ENCODE measurements at regions not wholly inside any gene's neighbourhood (a gene's known extent, or its start where the extent isn't known, plus 50 kb on each side); places are given as distances from the start of the nearest gene placed in this dataset.
"Not testable (repeated sequence)": the region's sequence is repeated elsewhere in the genome, so short reads cannot be mapped to it uniquely, and the experiment has no call there.

DNA sequence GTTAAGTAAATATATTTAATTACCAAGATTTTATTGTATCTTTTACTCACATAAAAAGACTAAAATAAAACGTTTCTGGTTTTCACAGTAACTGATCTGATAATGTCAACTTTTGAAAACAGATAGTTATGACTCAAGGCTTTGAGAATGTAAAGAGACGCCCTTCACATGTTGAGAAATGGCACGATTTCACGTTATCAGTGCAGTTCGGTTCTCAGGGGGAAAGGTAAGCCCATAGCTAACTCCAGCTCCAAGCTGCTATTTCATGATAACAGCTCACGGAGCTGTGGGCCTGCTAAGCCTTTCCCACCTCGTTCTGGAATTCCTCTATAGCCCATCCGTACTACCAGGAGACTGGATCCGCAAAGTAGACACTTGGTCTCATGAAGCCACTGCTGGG is 70.2 kb upstream of the BDP1 start:
- TF ChIP-seq GABPA (IDR thresholded peaks at IDR 0.05; ENCODE audit: borderline replicate concordance, insufficient read depth, low read length); EGR1 (IDR thresholded peaks at IDR 0.05; ENCODE audit: borderline replicate concordance, low read depth, low read length); POLR2A (IDR thresholded peaks at IDR 0.05; ENCODE audit: control extremely low read depth in 1 of 2, low read depth in 2 of 2, low read length in 2 of 2); EP300 (IDR thresholded peaks at IDR 0.05; ENCODE audit: borderline replicate concordance in 1 of 2, low read depth in 2 of 2, low read length in 2 of 2): not testable (repeated sequence)
- TF ChIP-seq, protein P1, sequence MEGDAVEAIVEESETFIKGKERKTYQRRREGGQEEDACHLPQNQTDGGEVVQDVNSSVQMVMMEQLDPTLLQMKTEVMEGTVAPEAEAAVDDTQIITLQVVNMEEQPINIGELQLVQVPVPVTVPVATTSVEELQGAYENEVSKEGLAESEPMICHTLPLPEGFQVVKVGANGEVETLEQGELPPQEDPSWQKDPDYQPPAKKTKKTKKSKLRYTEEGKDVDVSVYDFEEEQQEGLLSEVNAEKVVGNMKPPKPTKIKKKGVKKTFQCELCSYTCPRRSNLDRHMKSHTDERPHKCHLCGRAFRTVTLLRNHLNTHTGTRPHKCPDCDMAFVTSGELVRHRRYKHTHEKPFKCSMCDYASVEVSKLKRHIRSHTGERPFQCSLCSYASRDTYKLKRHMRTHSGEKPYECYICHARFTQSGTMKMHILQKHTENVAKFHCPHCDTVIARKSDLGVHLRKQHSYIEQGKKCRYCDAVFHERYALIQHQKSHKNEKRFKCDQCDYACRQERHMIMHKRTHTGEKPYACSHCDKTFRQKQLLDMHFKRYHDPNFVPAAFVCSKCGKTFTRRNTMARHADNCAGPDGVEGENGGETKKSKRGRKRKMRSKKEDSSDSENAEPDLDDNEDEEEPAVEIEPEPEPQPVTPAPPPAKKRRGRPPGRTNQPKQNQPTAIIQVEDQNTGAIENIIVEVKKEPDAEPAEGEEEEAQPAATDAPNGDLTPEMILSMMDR (IDR thresholded peaks at IDR 0.05; ENCODE audit: control extremely low read depth in 1 of 3, insufficient read depth in 1 of 3, low read depth in 1 of 3, low read length in 3 of 3): not testable (repeated sequence)
